T-helper 1 cell (primary cell): ENCODE measurements at regions not wholly inside any gene's neighbourhood (a gene's known extent, or its start where the extent isn't known, plus 50 kb on each side); places are given as distances from the start of the nearest gene placed in this dataset.

Experiments used
- DNase-seq, 5 donors: peaks; one replicate each; pipeline ENCODE4 v3.0.0-alpha.2; 2012 to 2020

GRCh38 chr20:10961651-10962288 is 288.0 kb upstream of the JAG1 start:
- DNase-seq: no peak

DNA sequence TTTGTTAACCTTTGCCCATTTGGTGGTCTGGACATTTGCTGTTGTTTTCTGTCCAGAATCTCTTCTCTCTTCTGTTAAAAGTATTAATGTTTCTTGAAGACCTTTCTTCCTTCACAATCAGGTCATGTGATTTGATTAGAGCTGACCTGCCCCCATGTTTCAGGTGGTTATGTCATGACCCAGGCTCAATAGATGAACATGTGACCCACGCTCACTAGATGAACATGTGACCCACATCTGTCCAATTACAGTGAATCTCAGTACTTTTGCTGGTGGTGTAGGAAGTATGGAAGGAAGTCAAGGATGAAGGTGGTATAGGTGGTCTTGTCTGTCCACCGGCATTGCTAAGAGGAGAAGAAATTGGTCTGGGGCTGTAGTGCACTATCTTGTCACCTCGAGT is 289.1 kb upstream of the JAG1 start:
- no peak for DNase-seq

DNA sequence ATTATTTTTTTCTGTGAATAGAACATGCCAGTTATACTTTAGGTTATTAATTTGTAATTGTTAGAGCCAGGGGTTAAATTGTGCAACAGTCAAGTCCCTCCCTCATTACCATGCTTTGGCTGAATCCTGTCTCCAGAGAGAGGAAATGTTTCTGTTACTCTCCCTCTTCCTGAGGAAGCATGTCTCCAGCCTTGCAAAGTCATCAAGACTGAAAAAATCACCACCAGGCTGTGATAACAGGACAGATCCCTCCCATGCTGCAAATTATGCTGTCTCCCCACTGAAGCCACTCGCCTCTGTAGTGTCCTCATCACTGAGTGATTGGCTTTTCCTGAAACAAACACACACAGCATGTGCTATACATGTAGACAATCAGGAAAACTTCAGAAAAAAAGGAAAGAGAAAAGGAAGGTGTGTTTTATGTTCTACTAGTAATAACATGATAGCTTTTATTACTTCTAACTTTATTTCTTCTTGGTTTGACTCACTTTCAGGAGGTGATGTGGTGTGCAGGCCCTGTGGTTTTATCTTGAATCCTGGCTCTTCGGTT is 290.0 kb upstream of the JAG1 start:
- DNase-seq: no peak

- no peak for DNase-seq
Measured at GRCh38 chr20:10965936-10966470, 292.2 kb upstream of the JAG1 start.

DNA sequence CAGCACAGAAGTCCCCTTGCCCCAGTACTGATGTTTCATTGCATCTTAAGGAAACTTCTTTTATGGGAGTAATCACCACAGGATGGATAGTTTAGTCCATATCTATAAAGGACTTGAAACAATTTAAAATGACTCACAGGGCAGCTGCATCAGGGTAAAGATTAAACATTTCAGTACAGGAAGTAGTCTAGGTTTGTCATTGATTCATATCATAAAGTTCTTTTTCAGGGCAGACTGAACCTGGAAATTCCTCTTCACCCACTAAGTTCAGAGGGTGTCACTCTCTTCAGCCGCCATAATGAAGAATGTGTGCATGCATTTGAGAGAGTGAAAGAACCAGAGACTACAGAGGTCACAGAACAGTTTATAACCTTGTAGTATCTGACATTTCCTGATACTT is 296.3 kb upstream of the JAG1 start:
- DNase-seq: no peak

DNA sequence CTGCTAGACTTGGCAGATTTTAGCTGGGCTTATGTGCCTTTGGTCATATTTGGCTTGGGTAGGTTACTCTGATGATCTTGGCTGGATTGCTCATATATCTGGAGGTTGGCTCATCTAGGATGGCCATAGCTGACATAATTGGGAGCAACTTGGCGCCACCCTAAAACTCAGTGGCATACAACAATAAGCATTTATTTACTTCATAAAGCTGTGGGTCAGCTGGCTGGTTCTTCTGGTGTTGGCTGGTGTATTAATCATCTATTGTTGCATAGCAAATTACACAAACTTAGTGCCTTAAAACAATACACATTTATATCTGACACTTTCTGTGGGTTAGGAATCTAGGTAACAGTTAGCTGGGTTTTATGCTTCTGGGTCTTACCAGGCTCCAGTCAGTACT is 297.3 kb upstream of the JAG1 start:
- no peak for DNase-seq

DNA sequence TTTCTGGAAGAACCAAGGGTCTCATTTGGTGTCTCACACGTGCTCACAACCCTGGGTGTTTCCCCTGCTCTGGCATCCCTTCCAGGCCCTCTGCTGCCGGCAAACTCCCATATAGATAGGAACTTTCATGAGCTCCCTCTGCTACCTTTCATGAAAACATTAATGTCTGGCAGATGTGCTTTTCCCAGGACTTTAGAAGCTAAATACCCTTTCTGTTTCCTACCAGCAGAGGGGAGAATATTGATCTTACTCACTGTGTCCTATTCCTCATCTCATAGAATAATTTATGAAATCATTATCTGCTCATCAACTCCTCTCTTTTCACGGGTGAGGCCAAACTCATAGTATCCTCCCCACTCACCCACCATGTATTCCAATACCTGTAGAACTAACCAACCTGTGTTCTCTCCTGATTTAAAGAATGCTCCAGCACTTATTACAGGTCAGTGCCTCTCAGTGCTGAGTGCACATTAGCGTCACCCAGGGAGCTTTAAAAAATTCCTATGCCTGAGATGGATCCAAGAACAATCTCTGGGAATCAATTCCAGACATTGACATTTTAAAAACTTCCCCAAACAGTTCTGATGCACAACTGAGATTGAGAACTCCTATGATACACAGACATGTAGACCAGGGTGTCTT is 298.5 kb upstream of the JAG1 start:
- DNase-seq: no peak

DNA sequence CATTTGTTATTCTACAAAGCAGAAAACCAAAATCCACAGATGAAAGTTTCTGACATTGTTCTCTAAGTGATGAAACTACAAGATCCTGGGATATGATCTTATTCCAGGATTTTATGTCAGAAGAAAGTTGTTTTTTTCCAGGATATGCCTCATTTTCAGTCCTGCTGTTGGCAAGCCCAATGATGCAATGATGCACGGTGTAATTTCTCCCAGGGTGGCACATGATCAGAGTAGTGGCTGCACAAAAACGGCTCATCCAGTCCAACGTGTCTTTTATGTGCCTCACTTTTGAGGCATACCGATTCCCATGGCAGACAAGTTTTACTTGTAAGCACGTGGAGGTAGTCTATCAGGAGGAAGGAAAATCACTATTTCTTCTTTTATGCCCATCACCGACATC is 302.3 kb upstream of the JAG1 start:
- DNase-seq: no peak

DNA sequence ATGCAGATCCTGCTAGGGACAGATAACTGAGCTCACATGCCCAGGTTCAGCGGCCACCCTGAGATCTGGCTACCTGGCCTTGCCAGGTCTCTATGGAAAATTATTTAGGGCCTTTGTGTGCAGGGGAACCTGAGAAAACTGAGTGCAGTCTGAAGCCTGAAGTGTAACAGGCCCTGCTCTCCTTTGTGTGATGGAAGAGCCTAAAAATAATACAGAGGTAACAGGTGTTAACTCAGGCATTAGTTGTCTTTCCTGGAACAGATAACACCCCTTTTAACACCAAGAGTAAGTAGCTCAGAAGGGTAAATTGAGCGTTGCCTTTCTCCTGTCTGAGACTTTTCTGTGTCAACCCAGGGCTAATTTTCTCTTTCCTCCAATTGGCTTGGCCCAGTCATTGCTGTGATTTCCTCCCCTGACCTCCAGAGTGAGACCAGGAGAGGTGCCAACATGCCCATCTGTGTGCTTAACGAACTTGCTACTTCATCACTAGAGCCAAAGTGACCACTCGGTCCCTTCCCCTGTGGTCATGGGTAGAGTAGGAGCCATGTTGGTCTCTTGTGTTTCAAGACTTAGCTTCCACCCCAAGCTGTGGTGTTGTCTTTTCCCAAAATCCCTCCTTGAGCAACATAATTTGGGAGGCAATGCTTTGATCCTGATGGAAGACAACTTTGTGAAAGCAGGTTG is 304.4 kb upstream of the JAG1 start:
- DNase-seq: no peak

DNA sequence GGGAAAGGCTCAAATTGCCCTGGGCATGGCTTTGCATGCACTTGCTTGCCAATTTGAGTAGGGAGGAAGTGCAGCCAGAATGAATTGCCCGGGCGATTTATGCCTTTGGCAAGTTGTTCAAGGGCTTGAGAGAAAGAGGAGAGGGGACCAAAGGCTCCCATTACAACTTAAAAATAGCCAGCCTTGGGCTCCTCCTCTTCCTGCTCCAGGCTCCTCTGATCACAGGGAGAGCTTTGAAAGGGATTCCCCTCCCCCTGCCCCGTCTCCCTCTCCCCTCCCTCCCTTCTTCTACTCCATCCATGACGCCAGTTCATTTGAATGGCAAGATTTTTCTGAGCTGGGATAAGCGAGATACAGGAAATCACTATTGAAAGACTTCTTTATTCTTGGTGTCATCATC is 304.9 kb upstream of the JAG1 start:
- DNase-seq: no peak

DNA sequence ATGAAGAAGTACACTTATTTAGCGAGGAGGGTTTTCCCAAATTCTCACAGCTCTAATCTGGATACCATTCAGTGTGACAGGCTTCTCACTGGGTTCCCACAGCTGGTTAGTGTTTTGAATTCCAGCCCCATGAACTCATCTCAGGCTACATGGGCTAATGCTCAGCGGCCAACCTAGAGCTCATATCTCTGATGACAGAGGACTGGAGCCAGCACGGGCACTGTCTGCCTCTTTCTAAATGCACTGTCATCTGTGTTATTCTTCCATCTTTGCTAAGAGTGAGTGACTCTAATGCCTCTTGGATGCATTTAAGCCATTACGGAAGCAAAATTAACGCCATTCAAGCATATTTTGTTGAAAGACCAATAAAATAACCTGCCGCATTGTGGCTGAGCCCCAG is 308.9 kb upstream of the JAG1 start:
- DNase-seq: no peak

GRCh38 chr20:10984294-10984693 is 310.5 kb upstream of the JAG1 start:
- no peak for DNase-seq

DNA sequence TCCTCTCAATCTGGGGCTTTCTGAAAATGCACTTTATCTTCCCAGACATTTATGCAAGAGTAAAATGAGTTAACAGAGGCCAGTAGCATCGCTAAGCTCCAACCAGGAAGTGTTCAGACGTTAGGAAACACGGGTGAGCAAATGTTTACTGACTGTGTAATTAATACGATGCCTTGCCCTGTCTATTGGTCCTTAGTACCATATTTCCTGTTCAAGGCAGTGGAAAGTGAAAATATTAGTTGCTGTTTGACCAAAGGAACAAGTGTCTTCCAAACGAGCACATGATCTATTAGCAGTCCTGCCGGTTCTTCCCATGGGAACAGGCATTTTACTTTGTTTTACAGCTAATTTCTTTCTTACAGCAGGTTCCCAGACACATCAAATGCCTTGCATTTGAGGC is 311.1 kb upstream of the JAG1 start:
- no peak for DNase-seq

GRCh38 chr20:10985536-10985935 is 311.7 kb upstream of the JAG1 start:
- DNase-seq: no peak

DNA sequence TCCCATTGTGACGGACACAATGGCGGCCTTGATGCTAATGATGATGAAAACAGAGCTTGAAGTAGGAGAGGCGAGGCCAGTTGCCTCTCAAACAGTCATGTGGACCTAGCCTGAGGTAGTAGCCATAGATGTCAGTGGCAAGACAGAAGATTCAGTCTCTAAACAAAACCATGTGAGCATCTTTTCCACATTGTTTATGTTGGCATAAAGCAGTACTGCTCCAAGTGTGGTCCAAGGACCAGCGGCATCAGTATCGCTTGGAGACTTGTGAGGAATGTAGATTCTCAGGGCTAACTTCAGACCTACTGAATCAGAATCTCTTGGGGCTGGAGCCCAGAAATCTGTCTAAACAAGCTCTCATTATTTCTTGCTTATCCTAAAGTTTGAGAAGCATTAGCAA is 312.8 kb upstream of the JAG1 start:
- DNase-seq: no peak

DNA sequence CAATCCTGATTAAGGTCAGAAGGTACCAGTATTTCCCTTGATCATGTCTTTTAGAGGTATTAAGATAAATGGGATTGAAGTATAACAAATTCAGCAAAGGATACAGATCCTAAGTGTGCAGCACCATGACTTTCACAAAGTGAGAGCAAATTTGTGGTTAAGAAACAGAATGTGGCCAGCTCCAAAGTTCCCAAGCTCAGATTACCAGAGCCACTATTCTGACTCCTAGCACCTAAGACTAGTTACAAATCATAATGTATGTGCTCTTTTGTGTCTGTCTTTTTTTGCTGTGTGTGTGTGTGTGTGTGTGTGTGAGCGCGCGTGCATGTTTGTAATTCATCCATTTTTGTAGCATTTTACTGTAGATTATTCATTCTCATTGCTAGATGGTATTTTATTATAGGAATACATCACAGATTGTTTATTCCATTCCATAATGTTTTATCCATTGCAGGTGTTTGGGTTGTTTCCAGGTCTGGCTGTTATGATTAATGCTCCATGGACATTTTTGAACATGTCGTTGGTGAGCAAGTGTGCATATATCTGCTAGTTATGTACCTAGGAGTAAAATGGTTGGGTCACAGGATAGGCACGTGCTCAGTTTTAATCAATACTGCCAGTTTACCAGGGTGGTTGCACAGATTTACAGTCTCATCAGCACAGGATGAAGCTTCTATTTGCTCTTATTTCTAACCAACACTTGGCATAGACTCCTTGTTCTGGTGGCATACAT is 314.0 kb upstream of the JAG1 start:
- DNase-seq: no peak

GRCh38 chr20:10990625-10991382 is 317.0 kb upstream of the JAG1 start:
- DNase-seq: no peak

DNA sequence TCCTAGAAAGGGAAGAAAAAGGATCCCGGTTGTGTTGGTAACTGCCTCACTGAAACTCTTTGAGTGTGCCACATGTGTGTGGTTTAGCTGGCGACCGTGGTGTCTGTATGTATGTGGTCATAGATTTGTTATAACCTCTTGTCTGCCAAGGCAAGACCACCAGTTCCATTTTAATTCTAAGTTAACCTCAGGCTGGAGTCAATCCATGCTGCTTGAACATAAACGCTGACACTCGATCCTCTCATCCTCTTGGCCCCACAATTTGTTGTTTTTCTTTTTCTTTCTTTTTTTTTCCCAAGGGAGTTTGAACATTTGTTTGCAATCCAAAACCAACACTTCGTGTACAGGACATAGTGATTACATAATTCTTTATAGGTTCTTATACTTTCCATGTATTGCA is 318.9 kb upstream of the JAG1 start:
- no peak for DNase-seq

GRCh38 chr20:10994991-10995700 is 321.3 kb upstream of the JAG1 start:
- DNase-seq: no peak

GRCh38 chr20:10998476-10998875 is 324.7 kb upstream of the JAG1 start:
- DNase-seq: no peak

DNA sequence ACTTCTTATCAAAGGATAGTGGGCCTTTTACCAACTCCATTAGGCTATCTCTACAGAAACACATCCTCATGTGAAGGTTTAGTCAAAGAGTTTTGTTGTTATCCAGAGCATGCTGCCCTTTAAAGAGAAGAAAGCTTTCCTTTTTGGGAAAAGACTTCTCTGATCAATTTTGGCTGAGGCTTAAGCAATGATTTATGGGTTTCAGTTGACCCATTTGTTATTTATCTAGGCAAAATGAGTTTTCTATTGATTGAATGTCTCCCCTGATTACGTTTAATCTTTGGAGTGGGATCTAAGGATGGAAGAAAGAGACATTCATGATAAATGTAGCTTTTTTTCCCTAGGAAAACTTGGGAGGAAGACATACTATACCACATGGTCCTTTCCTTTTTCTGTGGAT is 326.6 kb upstream of the JAG1 start:
- DNase-seq: no peak

DNA sequence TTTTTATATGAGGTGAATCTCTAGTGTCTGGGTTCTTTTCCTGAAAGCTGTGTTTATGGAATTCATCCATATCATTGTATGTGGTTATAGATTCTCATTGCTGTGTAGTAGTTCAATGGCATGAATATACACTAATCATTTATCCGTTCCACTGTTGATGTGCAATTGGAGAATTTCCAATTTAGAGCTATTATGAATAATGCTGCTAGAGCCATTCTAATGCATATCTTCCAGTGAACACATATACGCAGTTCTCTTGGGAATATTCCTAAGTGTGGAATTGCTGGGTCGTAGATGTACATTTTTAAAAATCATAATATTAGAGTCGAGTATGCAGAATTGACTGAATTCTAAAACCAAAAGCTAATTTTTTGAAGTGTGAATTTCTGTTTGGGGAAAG is 327.5 kb upstream of the JAG1 start:
- DNase-seq: no peak
